ENCODE measurements at regions not wholly inside any gene's neighbourhood (a gene's known extent, or its start where the extent isn't known, plus 50 kb on each side); places are given as distances from the start of the nearest gene placed in this dataset.

GRCh38 chr1:114218361-114219171 is 64.9 kb upstream of the SYT6 start:
- no peak for TF ChIP-seq CTCF (IDR thresholded peaks at IDR 0.05)
- peak overlapping the region in 1 of 2 donors; percentile 47 for H3K4me3 ChIP-seq
- no peaks in the 10 kb centered on the region for H3K4me1 ChIP-seq
- no peaks in the 10 kb centered on the region for H3K9me3 ChIP-seq
- DNase-seq (ENCODE audit: low spot score in 2 of 2): no peak
- no peak overlapping the region for H3K27ac ChIP-seq
- intact Hi-C loops (cut with DNase I): no loop called here
- H3K36me3 ChIP-seq: no peaks in the 10 kb centered on the region
- no peaks in the 10 kb centered on the region for H3K27me3 ChIP-seq

- H3K4me3 ChIP-seq: no peak overlapping the region
- no peak for TF ChIP-seq CTCF (IDR thresholded peaks at IDR 0.05)
- no peaks in the 10 kb centered on the region for H3K36me3 ChIP-seq
- no peak for DNase-seq (ENCODE audit: low spot score in 2 of 2)
- no peaks in the 10 kb centered on the region for H3K4me1 ChIP-seq
- H3K27me3 ChIP-seq: no peaks in the 10 kb centered on the region
- H3K9me3 ChIP-seq: no peaks in the 10 kb centered on the region
- H3K27ac ChIP-seq: no peak overlapping the region
- intact Hi-C loops (cut with DNase I): no loop called here
Measured at GRCh38 chr1:114216431-114217173, 62.9 kb upstream of the SYT6 start.

- no peak overlapping the region for H3K27ac ChIP-seq
- H3K4me1 ChIP-seq: no peaks in the 10 kb centered on the region
- TF ChIP-seq CTCF (IDR thresholded peaks at IDR 0.05): no peak
- no peaks in the 10 kb centered on the region for H3K27me3 ChIP-seq
- DNase-seq (ENCODE audit: low spot score in 2 of 2): no peak
- intact Hi-C loops (cut with DNase I): no loop called here
- no peaks in the 10 kb centered on the region for H3K36me3 ChIP-seq
- no peaks in the 10 kb centered on the region for H3K9me3 ChIP-seq
- H3K4me3 ChIP-seq: no peak overlapping the region
Measured at GRCh38 chr1:114215436-114215835, 61.8 kb upstream of the SYT6 start.

- no peak for TF ChIP-seq CTCF (IDR thresholded peaks at IDR 0.05)
Measured at GRCh38 chr1:114214016-114214415, 60.3 kb upstream of the SYT6 start.

GRCh38 chr1:114209971-114210370 is 56.3 kb upstream of the SYT6 start:
- H3K27me3 ChIP-seq: no peaks in the 10 kb centered on the region
- intact Hi-C loops (cut with DNase I): no loop called here
- H3K4me3 ChIP-seq: no peak overlapping the region
- H3K4me1 ChIP-seq: no peaks in the 10 kb centered on the region
- TF ChIP-seq CTCF (IDR thresholded peaks at IDR 0.05): no peak
- no peak for DNase-seq (ENCODE audit: low spot score in 2 of 2)
- no peak overlapping the region for H3K27ac ChIP-seq
- H3K9me3 ChIP-seq: no peaks in the 10 kb centered on the region
- H3K36me3 ChIP-seq: no peaks in the 10 kb centered on the region

More at GRCh38 chr1:114214016-114214415, 60.3 kb upstream of the SYT6 start:
- H3K4me3 ChIP-seq: no peak overlapping the region
- no peak for DNase-seq (ENCODE audit: low spot score in 2 of 2)
- no peaks in the 10 kb centered on the region for H3K27me3 ChIP-seq
- H3K4me1 ChIP-seq: no peaks in the 10 kb centered on the region
- no peak overlapping the region for H3K27ac ChIP-seq
- H3K9me3 ChIP-seq: no peaks in the 10 kb centered on the region
- no peaks in the 10 kb centered on the region for H3K36me3 ChIP-seq
- intact Hi-C loops (cut with DNase I): no loop called here
